ENCODE measurements at regions not wholly inside any gene's neighbourhood (a gene's known extent, or its start where the extent isn't known, plus 50 kb on each side); places are given as distances from the start of the nearest gene placed in this dataset.
A peak's percentile ranks its signal among the peaks of the same experiment; 100 is the strongest.

GRCh38 chr13:86399572-86399971 is 600.4 kb upstream of the SLITRK6 start:
- no peaks in the 10 kb centered on the region for H3K36me3 ChIP-seq (replicated peaks; ENCODE audit: insufficient read depth, low read length)
- H4K20me1 ChIP-seq (ENCODE audit: insufficient read depth, low read length), result no peaks in the 10 kb centered on the region
- H3K9ac ChIP-seq (ENCODE audit: low read length), result no peak overlapping the region
- H3K27me3 ChIP-seq (replicated peaks; ENCODE audit: insufficient read depth, low read length), result no peaks in the 10 kb centered on the region
- H3F3A ChIP-seq (ENCODE audit: insufficient read depth, low read length), result no peaks in the 10 kb centered on the region
- DNase-seq, result no peak
- no peaks in the 10 kb centered on the region for H3K4me1 ChIP-seq (ENCODE audit: low read length)
- no peak overlapping the region for H3K27ac ChIP-seq (ENCODE audit: low read length)
- no peak overlapping the region for H3K4me2 ChIP-seq (ENCODE audit: low read depth, low read length)
- no peak for TF ChIP-seq EZH2 (optimal IDR thresholded peaks at IDR 0.05; ENCODE audit: low read depth, low read length)
- no peak for TF ChIP-seq EZH2phosphoT487 (IDR thresholded peaks at IDR 0.05; ENCODE audit: low read length)
- TF ChIP-seq CTCF (IDR thresholded peaks at IDR 0.05; ENCODE audit: low read length), result no peak
- no peak overlapping the region for H2AFZ ChIP-seq (ENCODE audit: low read length)
- H3K4me3 ChIP-seq (ENCODE audit: low read length), result no peak overlapping the region
- H3K9me3 ChIP-seq (replicated peaks; ENCODE audit: insufficient read depth, low read length), result no peaks in the 10 kb centered on the region
- no peaks in the 10 kb centered on the region for H3K79me2 ChIP-seq (ENCODE audit: low read length)
- no peaks in the 10 kb centered on the region for H3K9me2 ChIP-seq (replicated peaks; ENCODE audit: insufficient read depth, low read length)

GRCh38 chr13:86402500-86402899 is 603.3 kb upstream of the SLITRK6 start:
- Histone ChIP-seq H3K9me2 (replicated peaks; ENCODE audit: insufficient read depth, low read length) (no peaks in the 10 kb centered on the region), H2AFZ (ENCODE audit: low read length) (peak overlapping the region; percentile 38; the same call in 1 of the 2 replicates), H3K4me2 (ENCODE audit: low read depth, low read length) (peak overlapping the region; percentile 43; the same call in 1 of the 2 replicates), H3K27ac (ENCODE audit: low read length) (no peak overlapping the region), H3K9me3 (replicated peaks; ENCODE audit: insufficient read depth, low read length) (no peaks in the 10 kb centered on the region), H3K27me3 (replicated peaks; ENCODE audit: insufficient read depth, low read length) (no peaks in the 10 kb centered on the region), H3F3A (ENCODE audit: insufficient read depth, low read length) (no peaks in the 10 kb centered on the region), H3K4me3 (ENCODE audit: low read length) (no peak overlapping the region; the same call in 1 of the 2 replicates), H3K9ac (ENCODE audit: low read length) (no peak overlapping the region), H4K20me1 (ENCODE audit: insufficient read depth, low read length) (no peaks in the 10 kb centered on the region), H3K79me2 (ENCODE audit: low read length) (no peaks in the 10 kb centered on the region), H3K4me1 (ENCODE audit: low read length) (no peaks in the 10 kb centered on the region), H3K36me3 (replicated peaks; ENCODE audit: insufficient read depth, low read length) (no peaks in the 10 kb centered on the region)
- TF ChIP-seq CTCF (IDR thresholded peaks at IDR 0.05; ENCODE audit: low read length) (no peak), EZH2phosphoT487 (IDR thresholded peaks at IDR 0.05; ENCODE audit: low read length) (no peak), EZH2 (optimal IDR thresholded peaks at IDR 0.05; ENCODE audit: low read depth, low read length) (no peak)
- DNase-seq, result peak; percentile 37

GRCh38 chr13:86403181-86403580 is 604.0 kb upstream of the SLITRK6 start:
- Histone ChIP-seq H4K20me1 (ENCODE audit: insufficient read depth, low read length) (no peaks in the 10 kb centered on the region), H3K9ac (ENCODE audit: low read length) (no peak overlapping the region), H3K4me1 (ENCODE audit: low read length) (no peaks in the 10 kb centered on the region), H3F3A (ENCODE audit: insufficient read depth, low read length) (no peaks in the 10 kb centered on the region), H3K36me3 (replicated peaks; ENCODE audit: insufficient read depth, low read length) (no peaks in the 10 kb centered on the region), H3K4me2 (ENCODE audit: low read depth, low read length) (peak overlapping the region; percentile 43; the same call in 1 of the 2 replicates), H3K4me3 (ENCODE audit: low read length) (no peak overlapping the region), H3K27me3 (replicated peaks; ENCODE audit: insufficient read depth, low read length) (no peaks in the 10 kb centered on the region), H3K27ac (ENCODE audit: low read length) (no peak overlapping the region), H2AFZ (ENCODE audit: low read length) (0 out of 2 replicates have a peak overlapping the region, but pooled peaks have one; percentile 11), H3K9me2 (replicated peaks; ENCODE audit: insufficient read depth, low read length) (no peaks in the 10 kb centered on the region), H3K9me3 (replicated peaks; ENCODE audit: insufficient read depth, low read length) (no peaks in the 10 kb centered on the region), H3K79me2 (ENCODE audit: low read length) (no peaks in the 10 kb centered on the region)
- DNase-seq, result no peak
- TF ChIP-seq EZH2 (optimal IDR thresholded peaks at IDR 0.05; ENCODE audit: low read depth, low read length) (no peak), CTCF (IDR thresholded peaks at IDR 0.05; ENCODE audit: low read length) (no peak), EZH2phosphoT487 (IDR thresholded peaks at IDR 0.05; ENCODE audit: low read length) (no peak)

Data from MM.1S (cell line).